Medulla oblongata (tissue), 1 donor: ENCODE measurements at regions not wholly inside any gene's neighbourhood (a gene's known extent, or its start where the extent isn't known, plus 50 kb on each side); places are given as distances from the start of the nearest gene placed in this dataset.
"Not testable (repeated sequence)": the region's sequence is repeated elsewhere in the genome, so short reads cannot be mapped to it uniquely, and the experiment has no call there.

Experiments used
- DNase-seq: peaks from one replicate; pipeline ENCODE4 v3.0.0-alpha.2; 2015; ENCODE audit errors: extremely low spot score

DNA sequence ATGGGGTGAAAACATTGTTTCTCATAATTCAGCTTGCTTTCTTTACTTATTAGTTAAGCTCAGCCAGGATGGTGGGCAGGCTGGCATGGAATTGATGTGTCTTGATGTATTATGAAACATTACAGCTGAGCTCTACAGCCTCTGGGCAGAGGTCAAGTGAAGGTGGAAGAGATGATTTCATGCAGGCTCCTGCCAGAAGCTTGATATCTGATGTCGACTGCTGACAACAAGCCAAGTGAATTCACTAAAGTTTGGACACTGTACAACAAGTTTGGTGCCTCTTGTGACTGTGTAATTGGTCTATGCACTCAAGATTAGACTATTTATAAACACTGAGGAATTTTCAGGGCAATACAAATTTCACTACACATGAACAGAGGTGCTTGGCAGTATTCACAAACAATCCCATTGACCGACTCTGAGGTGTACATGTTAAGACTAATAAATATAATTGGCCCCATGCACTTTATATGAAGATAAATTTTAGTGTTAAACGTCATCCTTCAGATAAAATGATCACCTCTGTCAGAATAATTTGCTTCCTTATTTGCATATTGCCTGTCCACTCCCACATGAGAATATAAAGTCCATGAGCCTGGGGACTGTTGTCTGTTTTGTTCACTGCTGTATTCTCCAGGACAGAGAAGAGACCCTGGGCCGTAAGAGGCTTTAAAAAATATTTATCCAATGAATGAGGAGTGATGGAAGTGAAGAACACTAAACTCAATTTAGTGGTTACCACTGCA lies 612.2 kb downstream of the IQCM start:
- DNase-seq = no peak

- no peak for DNase-seq
Measured at GRCh38 chr4:149202117-149202516, 613.5 kb downstream of the IQCM start.

GRCh38 chr4:149199594-149199993 lies 616.0 kb downstream of the IQCM start:
- DNase-seq = no peak

GRCh38 chr4:149194061-149194460 lies 621.6 kb downstream of the IQCM start:
- DNase-seq = no peak

GRCh38 chr4:149187726-149188125 lies 627.9 kb downstream of the IQCM start:
- no peak for DNase-seq

GRCh38 chr4:149183638-149184037 lies 632.0 kb downstream of the IQCM start:
- DNase-seq = no peak

GRCh38 chr4:149181459-149181858 lies 634.2 kb downstream of the IQCM start:
- DNase-seq = not testable (repeated sequence)

- no peak for DNase-seq
Measured at GRCh38 chr4:149176039-149176438, 639.6 kb downstream of the IQCM start.

DNA sequence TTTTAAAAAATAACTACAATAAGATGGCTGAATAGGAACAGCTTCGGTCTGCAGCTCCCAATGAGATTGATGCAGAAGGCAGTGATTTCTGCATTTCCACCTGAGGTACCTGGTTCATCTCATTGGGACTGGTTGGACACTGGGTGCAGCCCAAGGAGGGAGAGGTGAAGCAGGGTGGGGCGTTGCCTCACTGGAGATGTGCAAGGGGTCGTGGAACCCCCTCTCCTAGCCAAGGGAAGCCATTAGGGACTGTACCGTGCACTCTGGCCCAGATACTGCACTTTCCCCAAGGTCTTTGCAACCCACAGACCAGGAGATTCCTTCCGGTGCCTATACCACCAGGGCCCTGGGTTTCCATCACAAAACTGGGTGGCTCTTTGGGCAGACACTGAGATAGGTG lies 640.1 kb downstream of the IQCM start:
- DNase-seq = no peak

- DNase-seq = no peak
Measured at GRCh38 chr4:149173241-149174013, 642.2 kb downstream of the IQCM start.

DNA sequence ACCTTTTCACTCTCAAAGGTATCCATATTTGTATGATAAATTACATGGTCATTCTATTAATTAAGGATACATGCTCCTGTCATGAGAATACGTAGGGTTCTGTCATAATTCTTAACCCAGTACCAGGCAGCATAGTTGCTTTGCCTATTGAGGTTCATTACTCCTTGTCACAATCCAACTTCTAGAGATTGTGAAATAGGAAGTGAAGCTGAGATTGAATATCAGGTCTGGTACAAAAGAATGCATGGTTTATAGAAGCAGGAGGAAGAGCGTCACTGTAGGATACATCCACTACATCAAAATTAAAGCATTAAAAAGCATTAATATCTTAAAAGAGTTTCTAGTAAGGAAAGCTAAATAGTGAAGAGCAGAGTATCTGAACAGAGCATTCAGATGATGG lies 647.0 kb downstream of the IQCM start:
- DNase-seq = no peak

DNA sequence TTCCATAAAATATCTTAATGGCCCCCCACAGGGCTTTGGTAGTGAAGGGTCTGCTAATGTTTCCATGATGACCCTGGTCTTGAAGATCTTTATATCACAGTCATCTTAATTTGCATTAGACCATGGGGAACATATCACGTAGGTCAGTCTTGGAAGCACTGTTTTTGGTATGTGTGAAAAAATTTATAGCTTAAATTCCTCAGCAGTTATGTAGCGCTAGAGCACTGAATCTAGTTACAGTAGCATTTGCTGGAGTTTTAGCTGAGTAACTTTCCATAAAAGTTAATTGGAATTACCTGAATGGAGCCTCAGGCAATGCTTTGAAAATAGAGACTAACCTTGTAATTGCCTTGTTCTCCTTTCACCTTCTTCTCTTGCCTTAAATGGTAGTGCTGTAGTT lies 648.8 kb downstream of the IQCM start:
- no peak for DNase-seq

DNA sequence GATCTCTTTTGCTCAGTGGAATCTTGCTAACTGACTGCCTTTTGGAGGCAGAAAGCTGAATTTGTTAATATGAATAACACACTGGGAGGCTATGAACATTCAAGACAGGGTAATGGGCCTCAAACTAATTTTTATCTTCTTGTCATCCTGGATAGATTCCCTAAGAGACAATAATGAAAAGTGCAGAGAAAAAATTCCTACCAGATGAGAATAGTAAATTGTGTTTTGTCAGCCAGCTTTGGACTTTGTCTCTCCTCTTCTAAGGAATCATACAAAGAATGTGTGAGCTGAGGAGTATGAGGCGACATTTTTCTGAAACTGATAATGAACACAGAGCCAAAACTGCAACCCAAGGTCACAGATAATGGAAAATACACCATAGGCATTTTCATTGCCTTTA lies 649.3 kb downstream of the IQCM start:
- DNase-seq = no peak

GRCh38 chr4:149164282-149164681 lies 651.4 kb downstream of the IQCM start:
- no peak for DNase-seq

DNA sequence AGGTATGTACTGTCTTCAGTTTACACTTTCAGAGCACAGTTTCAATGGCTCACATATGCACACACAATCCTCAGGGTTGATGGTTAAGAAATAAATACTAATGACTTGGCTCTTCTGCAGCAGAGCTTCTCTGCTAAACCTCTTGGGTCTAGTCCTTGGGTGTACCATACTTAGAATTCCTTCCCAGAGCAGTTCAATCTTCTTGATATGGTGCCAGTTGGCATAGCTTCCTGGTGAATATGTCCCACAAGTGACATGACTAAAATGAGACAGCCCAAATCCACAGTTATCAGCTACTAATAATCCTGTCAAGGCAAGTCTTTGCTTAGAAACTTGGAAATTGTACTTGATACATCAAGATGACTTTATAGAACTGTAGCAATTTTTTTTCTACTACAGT lies 654.4 kb downstream of the IQCM start:
- no peak for DNase-seq

DNA sequence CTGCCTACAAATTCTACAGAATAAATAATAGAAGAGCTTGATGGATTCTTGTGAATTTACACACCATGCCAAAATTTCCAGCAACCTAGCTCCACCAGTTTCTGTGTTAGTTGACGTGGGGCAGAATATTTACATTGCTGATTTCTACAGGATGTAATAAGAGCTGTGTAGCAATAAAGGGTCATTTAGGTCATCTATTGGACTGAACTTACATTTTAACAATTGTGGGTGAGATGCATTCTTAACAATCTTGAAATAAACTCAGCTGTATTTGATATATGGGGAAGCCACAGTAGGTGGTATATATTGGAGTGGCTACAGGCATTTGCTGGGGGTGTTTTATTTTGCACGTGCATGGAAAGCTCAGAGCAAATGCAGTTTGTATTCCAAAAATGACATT lies 655.3 kb downstream of the IQCM start:
- DNase-seq = no peak

- no peak for DNase-seq
Measured at GRCh38 chr4:149158817-149159216, 656.8 kb downstream of the IQCM start.

- DNase-seq = no peak
Measured at GRCh38 chr4:149145803-149146202, 669.8 kb downstream of the IQCM start.

DNA sequence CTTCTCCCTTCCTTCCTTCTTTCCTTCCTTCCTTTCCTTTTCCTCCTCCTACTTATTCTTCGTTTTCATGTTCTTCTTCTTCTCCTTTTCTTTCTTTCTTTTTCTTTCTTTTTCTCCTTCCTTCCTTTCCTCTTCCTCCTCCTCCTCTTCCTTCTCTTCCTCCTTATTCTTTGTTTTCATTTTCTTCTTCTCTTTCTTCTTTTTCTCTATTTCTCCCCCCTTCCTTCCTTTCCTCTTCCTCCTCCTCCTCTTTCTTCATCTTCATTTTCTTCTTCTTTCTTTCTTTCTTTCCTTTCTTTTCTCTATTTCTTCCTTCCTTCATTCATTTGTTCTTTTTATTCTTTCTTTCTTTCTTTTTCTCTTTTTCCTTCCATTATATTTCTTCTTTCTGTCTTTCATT lies 671.6 kb downstream of the IQCM start:
- DNase-seq = no peak

- no peak for DNase-seq
Measured at GRCh38 chr4:149141391-149141790, 674.3 kb downstream of the IQCM start.

- DNase-seq = no peak
Measured at GRCh38 chr4:149140841-149141240, 674.8 kb downstream of the IQCM start.

GRCh38 chr4:149136951-149137620 lies 678.6 kb downstream of the IQCM start:
- no peak for DNase-seq

DNA sequence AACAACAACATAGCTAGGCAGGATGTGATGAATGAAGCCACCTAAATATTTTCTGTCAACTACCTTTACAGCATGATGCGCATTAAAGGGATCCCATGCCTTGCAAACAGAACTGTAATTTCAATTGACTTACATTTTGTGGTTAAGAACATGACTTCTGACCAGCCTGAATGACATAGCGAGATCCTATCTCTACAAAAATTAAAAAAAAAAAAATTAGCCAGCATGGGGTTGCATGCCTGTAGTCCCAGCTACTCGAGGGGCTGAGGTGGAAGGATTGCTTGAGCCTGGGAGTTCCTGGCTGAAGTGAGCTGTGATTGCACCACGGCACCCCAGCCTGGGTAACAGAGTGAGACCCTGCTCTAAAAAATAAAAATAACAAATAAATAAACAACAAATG lies 680.6 kb downstream of the IQCM start:
- DNase-seq = no peak
